B cell (primary cell): ENCODE measurements at regions not wholly inside any gene's neighbourhood (a gene's known extent, or its start where the extent isn't known, plus 50 kb on each side); places are given as distances from the start of the nearest gene placed in this dataset.
"Not testable (repeated sequence)": the region's sequence is repeated elsewhere in the genome, so short reads cannot be mapped to it uniquely, and the experiment has no call there.

Experiments
- ATAC-seq: fragments of 200-7000 bp; cut with Tn5 transposase; one replicate; pipeline ENCODE4 v1.10.0; 2021; ENCODE audit warnings: low read depth, mild to moderate bottlenecking, moderate number of reproducible peaks, moderate library complexity
- CTCF ChIA-PET: fragments of 350-600 bp; sonication (Branson Sonifier 250); formaldehyde crosslinking; loops from one replicate; lab custom pipeline; 2021; ENCODE audit warnings: antibody characterized with exemption, inconsistent platforms; lab: Charles Lee
- POLR2A ChIA-PET: fragments of 350-600 bp; sonication (Branson Sonifier 250); formaldehyde crosslinking; loops from one replicate; lab custom pipeline; 2021; ENCODE audit warnings: antibody characterized with exemption; lab: Charles Lee
- DNase-seq: peaks from one replicate; pipeline ENCODE4 v3.0.0; 2013
- H2AFZ ChIP-seq: 2 replicates; pipeline ENCODE4 v1.6.1; 2012; ENCODE audit warnings: mild to moderate bottlenecking, low read depth, low read length; ENCODE audit not compliant: insufficient read depth, poor library complexity, severe bottlenecking
- H3K27ac ChIP-seq, 2 donors: 1 replicate in 1 of 2; 2 replicates in 1 of 2; pipeline ENCODE4 v1.5.1; 2012 to 2013; ENCODE audit warnings: low read length in 2 of 2, mild to moderate bottlenecking in 2 of 2, moderate library complexity in 1 of 2
- H3K27me3 ChIP-seq, 4 experiments: fragments of 200-600 bp in 1 of 4; sonication (generic) in 1 of 4; replicated peaks in 1 of 4; 1 replicate in 2 of 4; 2 replicates in 2 of 4; pipeline versions ENCODE4 v1.6.1 to v1.7.0; 2013 to 2016; ENCODE audit warnings: low read length in 3 of 4, mild to moderate bottlenecking in 2 of 4, mixed read lengths in 1 of 4, moderate library complexity in 1 of 4; ENCODE audit not compliant: insufficient read depth in 4 of 4, control insufficient read depth in 3 of 4; ENCODE audit errors: control extremely low read depth in 1 of 4
- H3K36me3 ChIP-seq, 2 experiments: replicated peaks in 1 of 2; 1 replicate in 1 of 2; 2 replicates in 1 of 2; pipeline versions ENCODE4 v1.6.1 to v1.7.1; 2013; ENCODE audit warnings: low read length in 1 of 2; ENCODE audit not compliant: insufficient read depth in 2 of 2, control insufficient read depth in 1 of 2; ENCODE audit errors: control extremely low read depth in 1 of 2, extremely low read depth in 1 of 2
- H3K4me1 ChIP-seq, 2 donors: fragments of 200-600 bp in 1 of 2; sonication (generic) in 1 of 2; 1 replicate in 1 of 2; 2 replicates in 1 of 2; pipeline versions ENCODE4 v1.5.1 to v1.6.1; 2013 to 2017; ENCODE audit warnings: low read length in 2 of 2; ENCODE audit not compliant: control insufficient read depth in 2 of 2, insufficient read depth in 2 of 2
- H3K4me2 ChIP-seq: replicated peaks from 2 replicates; pipeline ENCODE3; 2012; ENCODE audit warnings: mild to moderate bottlenecking, low read depth, low read length; ENCODE audit not compliant: poor library complexity, severe bottlenecking
- H3K4me3 ChIP-seq, 5 experiments: fragments of 200-600 bp in 1 of 5; sonication (generic) in 1 of 5; 1 replicate in 3 of 5; 2 replicates in 2 of 5; pipeline versions ENCODE4 v1.5.1 to v1.7.0; 2011 to 2016; ENCODE audit warnings: low read length in 4 of 5, mild to moderate bottlenecking in 4 of 5, low read depth in 2 of 5, control low read depth in 1 of 5, moderate library complexity in 1 of 5; ENCODE audit not compliant: insufficient read depth in 1 of 5; ENCODE audit errors: control extremely low read depth in 1 of 5, extremely low read depth in 1 of 5
- H3K79me2 ChIP-seq: fragments of 200-600 bp; sonication (generic); one replicate; pipeline ENCODE4 v1.6.0; 2016; ENCODE audit warnings: low read length; ENCODE audit not compliant: control insufficient read depth, insufficient read depth
- H3K9ac ChIP-seq: fragments of 200-600 bp; sonication (generic); 2 replicates; pipeline ENCODE4 v1.6.1; 2017; ENCODE audit warnings: mild to moderate bottlenecking, low read length, moderate library complexity
- H3K9me3 ChIP-seq, 3 donors: one replicate each; pipeline versions ENCODE4 v1.6.1 to v1.7.1; 2013; ENCODE audit warnings: low read length in 2 of 3; ENCODE audit not compliant: control insufficient read depth in 2 of 3, insufficient read depth in 1 of 3; ENCODE audit errors: control extremely low read depth in 1 of 3
- H4K20me1 ChIP-seq: 2 replicates; pipeline ENCODE4 v1.6.0; 2012; ENCODE audit warnings: mild to moderate bottlenecking, low read length; ENCODE audit not compliant: insufficient read depth, control insufficient read depth, poor library complexity, severe bottlenecking
- H3K27ac Mint-ChIP-seq: one replicate; pipeline ENCODE4 v1.8.0; 2021; ENCODE audit warnings: mixed read lengths
- H3K27me3 Mint-ChIP-seq: one replicate; pipeline ENCODE4 v1.8.0; 2021; ENCODE audit warnings: mixed read lengths
- H3K4me1 Mint-ChIP-seq: one replicate; pipeline ENCODE4 v1.8.0; 2021; ENCODE audit warnings: mixed read lengths
- H3K4me3 Mint-ChIP-seq: one replicate; pipeline ENCODE4 v1.8.0; 2021; ENCODE audit warnings: mixed read lengths
- H3K9me3 Mint-ChIP-seq: one replicate; pipeline ENCODE4 v1.8.0; 2022; ENCODE audit warnings: mixed read lengths; ENCODE audit not compliant: insufficient read depth
- EZH2 ChIP-seq: IDR thresholded peaks from 2 replicates; pipeline ENCODE4 v1.6.1; 2012; ENCODE audit warnings: borderline replicate concordance, low read depth, mild to moderate bottlenecking, moderate library complexity, low read length; ENCODE audit not compliant: insufficient read depth, poor library complexity, severe bottlenecking
- WGBS: methylation state at CpG from one replicate; pipeline ENCODE4 v1.1.5; 2013; ENCODE audit warnings: missing lambda C conversion rate; ENCODE audit not compliant: insufficient coverage; 5-methylcytosine and 5-hydroxymethylcytosine counted together
- intact Hi-C: fragments of 100-400 bp; cut with micrococcal nuclease; formaldehyde crosslinking; loops from one replicate; pipeline ENCODE4 v1.10.0; 2022
- TF ChIP-seq, protein P1 (sequence below): fragments of 200-600 bp; IDR thresholded peaks from one replicate; pipeline ENCODE4 v1.8.0; 2022; ENCODE audit warnings: antibody characterized with exemption, mild to moderate bottlenecking

DNA sequence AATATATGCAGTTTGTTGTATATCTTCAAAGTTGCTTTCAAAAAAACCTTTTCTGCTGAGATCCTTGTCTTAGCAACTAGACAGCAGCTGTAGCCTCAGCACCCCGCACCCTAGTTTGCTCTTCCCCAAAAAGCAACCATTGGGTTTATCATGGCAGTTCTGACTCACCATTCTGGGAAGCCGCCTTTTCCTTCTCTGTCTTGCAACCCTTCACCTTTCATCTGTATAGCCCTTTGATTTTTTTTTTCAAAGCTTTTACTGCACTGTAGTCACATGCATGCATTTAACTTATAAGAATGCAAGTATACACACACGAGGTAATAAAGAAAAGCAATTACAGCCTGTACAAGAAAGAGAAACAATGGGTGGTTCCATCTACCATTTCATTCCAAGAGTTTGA lies 65.1 kb upstream of the THBS1 start:
- CTCF ChIA-PET: no interaction called here
- Histone ChIP-seq H3K36me3 (no peaks in the 10 kb centered on the region), H3K4me2 (no peak overlapping the region), H3K4me3 (no peak overlapping the region), H3K27me3 (peaks cover 0 to 4% (median under 1%) of the 10 kb centered on the region in 4 experiments), H3K4me1 (no peaks in the 10 kb centered on the region), H2AFZ (no peak overlapping the region), H3K79me2 (no peaks in the 10 kb centered on the region), H4K20me1 (no peaks in the 10 kb centered on the region), H3K27ac (no peak overlapping the region), H3K9ac (no peak overlapping the region), H3K9me3 (peaks cover 0 to 4% (median 3%) of the 10 kb centered on the region in 3 donors)
- ATAC-seq (no peak), DNase-seq (no peak)
- Mint-ChIP-seq H3K27ac (no peak overlapping the region), H3K27me3 (peaks cover 18% of the 10 kb centered on the region), H3K4me1 (no peaks in the 10 kb centered on the region), H3K4me3 (no peak overlapping the region), H3K9me3 (peaks cover 4% of the 10 kb centered on the region)
- TF ChIP-seq, protein P1, sequence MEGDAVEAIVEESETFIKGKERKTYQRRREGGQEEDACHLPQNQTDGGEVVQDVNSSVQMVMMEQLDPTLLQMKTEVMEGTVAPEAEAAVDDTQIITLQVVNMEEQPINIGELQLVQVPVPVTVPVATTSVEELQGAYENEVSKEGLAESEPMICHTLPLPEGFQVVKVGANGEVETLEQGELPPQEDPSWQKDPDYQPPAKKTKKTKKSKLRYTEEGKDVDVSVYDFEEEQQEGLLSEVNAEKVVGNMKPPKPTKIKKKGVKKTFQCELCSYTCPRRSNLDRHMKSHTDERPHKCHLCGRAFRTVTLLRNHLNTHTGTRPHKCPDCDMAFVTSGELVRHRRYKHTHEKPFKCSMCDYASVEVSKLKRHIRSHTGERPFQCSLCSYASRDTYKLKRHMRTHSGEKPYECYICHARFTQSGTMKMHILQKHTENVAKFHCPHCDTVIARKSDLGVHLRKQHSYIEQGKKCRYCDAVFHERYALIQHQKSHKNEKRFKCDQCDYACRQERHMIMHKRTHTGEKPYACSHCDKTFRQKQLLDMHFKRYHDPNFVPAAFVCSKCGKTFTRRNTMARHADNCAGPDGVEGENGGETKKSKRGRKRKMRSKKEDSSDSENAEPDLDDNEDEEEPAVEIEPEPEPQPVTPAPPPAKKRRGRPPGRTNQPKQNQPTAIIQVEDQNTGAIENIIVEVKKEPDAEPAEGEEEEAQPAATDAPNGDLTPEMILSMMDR: no peak
- TF ChIP-seq EZH2: no peak
- WGBS: 100% methylated on average over 2 of the region's 3 CpGs
- POLR2A ChIA-PET: no interaction called here
- intact Hi-C loops: no loop called here

DNA sequence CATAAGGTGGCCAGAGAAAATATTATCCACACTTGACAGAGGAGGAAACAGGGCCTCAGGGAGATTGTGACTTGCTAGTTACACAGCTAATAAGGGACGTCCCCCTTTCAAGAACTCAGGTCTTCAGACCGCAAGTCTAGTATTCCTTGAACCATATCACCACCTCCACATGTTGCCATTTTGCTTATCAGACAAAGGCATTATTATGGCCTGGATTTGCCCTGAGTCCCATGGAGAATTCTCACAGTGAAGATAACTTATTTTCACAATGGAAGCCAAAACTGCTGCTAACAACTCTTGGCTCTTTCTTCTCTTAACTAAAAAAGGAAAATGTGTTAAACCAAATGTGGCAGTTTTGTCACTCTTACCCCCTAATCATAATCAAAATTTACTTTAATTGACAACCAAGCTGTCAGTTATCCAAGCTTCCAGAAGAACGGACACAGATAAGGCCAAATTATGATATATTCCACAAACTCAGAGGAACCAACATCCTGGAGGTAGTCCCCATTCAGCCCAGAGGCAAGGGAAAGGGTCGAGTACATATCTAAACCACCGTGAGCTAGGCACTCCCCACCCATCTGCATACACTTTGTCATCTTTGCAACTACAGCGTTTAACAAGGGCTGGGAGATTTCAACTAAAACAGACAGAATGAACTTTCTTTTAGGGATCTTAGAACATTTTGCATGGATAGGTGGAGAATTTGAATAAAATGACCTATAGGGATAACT lies 63.6 kb upstream of the THBS1 start:
- H3K27me3 Mint-ChIP-seq: peaks cover 17% of the 10 kb centered on the region
- Histone ChIP-seq H3K27ac (no peak overlapping the region), H3K36me3 (no peaks in the 10 kb centered on the region), H4K20me1 (no peaks in the 10 kb centered on the region), H3K9ac (no peak overlapping the region), H2AFZ (no peak overlapping the region), H3K27me3 (peaks cover 0 to 4% (median under 1%) of the 10 kb centered on the region in 4 experiments), H3K9me3 (peaks cover 0 to 4% (median 3%) of the 10 kb centered on the region in 3 donors), H3K4me1 (no peaks in the 10 kb centered on the region), H3K4me3 (no peak overlapping the region), H3K4me2 (no peak overlapping the region), H3K79me2 (no peaks in the 10 kb centered on the region)
- intact Hi-C loops: no loop called here
- WGBS: 100% methylated on average over 1 of the region's 6 CpGs
- TF ChIP-seq, protein P1: no peak
- no peak for TF ChIP-seq EZH2
- no peak overlapping the region for H3K27ac Mint-ChIP-seq
- H3K4me3 Mint-ChIP-seq: no peak overlapping the region
- ATAC-seq: no peak
- POLR2A ChIA-PET: no interaction called here
- CTCF ChIA-PET: no interaction called here
- no peak for DNase-seq
- H3K9me3 Mint-ChIP-seq: peaks cover 4% of the 10 kb centered on the region
- no peaks in the 10 kb centered on the region for H3K4me1 Mint-ChIP-seq

DNA sequence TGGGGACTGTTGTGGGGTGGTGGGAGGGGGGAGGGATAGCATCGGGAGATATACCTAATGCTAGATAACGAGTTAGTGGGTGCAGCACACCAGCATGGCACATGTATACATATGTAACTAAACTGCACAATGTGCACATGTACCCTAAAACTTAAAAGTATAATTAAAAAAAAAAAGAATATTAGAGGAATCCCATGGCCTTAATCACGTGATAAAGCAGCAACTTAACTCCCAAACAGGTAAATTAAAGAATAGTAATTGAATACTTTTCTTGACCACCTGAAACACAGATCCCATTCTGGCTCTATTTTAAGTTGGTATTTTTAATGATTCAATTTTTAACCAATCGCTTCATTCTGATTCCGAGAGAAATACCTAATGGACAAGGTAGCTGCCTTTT lies 56.9 kb upstream of the THBS1 start:
- H3K9ac ChIP-seq, H3K9me3 ChIP-seq, H3K27ac ChIP-seq, H2AFZ ChIP-seq, H3K9me3 Mint-ChIP-seq, H3K4me3 Mint-ChIP-seq, DNase-seq, H3K27ac Mint-ChIP-seq, ATAC-seq, H3K36me3 ChIP-seq, H3K27me3 ChIP-seq, H4K20me1 ChIP-seq, POLR2A ChIA-PET, H3K4me2 ChIP-seq, H3K79me2 ChIP-seq, H3K4me3 ChIP-seq, H3K27me3 Mint-ChIP-seq, H3K4me1 ChIP-seq, CTCF ChIA-PET, intact Hi-C loops, H3K4me1 Mint-ChIP-seq: not testable (repeated sequence)
- no CpG with 5 or more reads among the region's 5 CpGs for WGBS
